ENCODE measurements at regions not wholly inside any gene's neighbourhood (a gene's known extent, or its start where the extent isn't known, plus 50 kb on each side); places are given as distances from the start of the nearest gene placed in this dataset.
A peak's percentile ranks its signal among the peaks of the same experiment; 100 is the strongest.

DNA sequence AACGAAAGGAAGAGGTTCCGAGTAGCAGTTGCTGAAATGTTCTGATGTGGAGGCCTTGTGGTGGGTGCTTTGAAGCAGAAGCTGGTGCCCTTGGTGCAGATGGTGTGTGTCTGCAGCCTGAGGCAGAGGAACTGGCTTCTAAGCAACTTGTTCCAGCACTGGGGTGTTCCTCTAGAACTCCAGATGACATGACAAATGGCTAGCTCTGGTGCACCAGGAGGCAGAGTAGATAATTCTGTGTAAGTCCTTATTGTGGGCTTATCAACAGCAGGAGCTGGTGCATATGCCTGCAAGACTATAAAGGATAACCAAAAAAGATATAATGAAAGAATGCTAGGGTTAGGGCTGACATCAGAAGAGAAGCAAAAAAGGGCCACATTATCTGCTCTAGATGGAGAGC, 76.5 kb downstream of the ARL5B start:
- intact Hi-C loops (cut with DNase I) = no loop called here
- Histone ChIP-seq H3K27me3 (ENCODE audit: control insufficient read depth in 1 of 2, insufficient read depth in 2 of 2, low read length in 1 of 2) (no peaks in the 10 kb centered on the region), H3K9me3 (ENCODE audit: control insufficient read depth, low read length) (no peaks in the 10 kb centered on the region), H3K4me1 (ENCODE audit: control insufficient read depth in 1 of 2, insufficient read depth in 2 of 2, low read length in 2 of 2) (no peaks in the 10 kb centered on the region), H3K4me3 (ENCODE audit: low read length in 2 of 2) (no peak overlapping the region), H3K27ac (ENCODE audit: low read depth in 1 of 2, low read length in 2 of 2) (no peak overlapping the region), H3K36me3 (ENCODE audit: control insufficient read depth in 1 of 2, insufficient read depth in 2 of 2, low read length in 1 of 2) (no peaks in the 10 kb centered on the region)
- 88 to 96% methylated on average over 2 of the region's 2 CpGs for WGBS, 2 donors
- DNase-seq (no peak), ATAC-seq (ENCODE audit: low FRiP score) (no peak)

DNA sequence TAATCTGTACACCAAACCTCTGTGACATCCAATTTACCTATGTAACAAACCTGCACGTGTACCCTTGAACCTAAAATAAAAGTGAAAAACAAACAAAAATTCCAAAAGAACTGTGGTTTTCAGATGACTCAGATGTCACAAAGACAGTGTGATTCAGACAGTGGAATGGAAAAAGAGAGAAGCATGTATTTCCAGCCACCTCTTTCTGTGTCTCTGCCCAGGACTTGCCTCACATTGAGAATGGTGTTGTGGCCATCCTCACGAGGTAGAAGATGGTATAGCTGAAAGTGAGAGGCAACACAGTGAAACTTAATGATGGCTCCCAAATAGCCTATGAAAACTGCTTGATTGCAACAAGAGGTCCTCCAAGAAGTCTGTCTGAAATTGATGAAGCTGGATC, 78.0 kb downstream of the ARL5B start:
- H3K27me3 ChIP-seq (ENCODE audit: control insufficient read depth in 1 of 2, insufficient read depth in 2 of 2, low read length in 1 of 2) = no peaks in the 10 kb centered on the region
- intact Hi-C loops (cut with DNase I) = no loop called here
- DNase-seq = no peak
- 77 to 81% methylated on average over 2 of the region's 2 CpGs for WGBS, 2 donors
- H3K27ac ChIP-seq (ENCODE audit: low read depth in 1 of 2, low read length in 2 of 2) = no peak overlapping the region
- no peaks in the 10 kb centered on the region for H3K36me3 ChIP-seq (ENCODE audit: control insufficient read depth in 1 of 2, insufficient read depth in 2 of 2, low read length in 1 of 2)
- H3K4me1 ChIP-seq (ENCODE audit: control insufficient read depth in 1 of 2, insufficient read depth in 2 of 2, low read length in 2 of 2) = no peaks in the 10 kb centered on the region
- ATAC-seq (ENCODE audit: low FRiP score) = no peak
- H3K9me3 ChIP-seq (ENCODE audit: control insufficient read depth, low read length) = peaks cover 2% of the 10 kb centered on the region
- no peak overlapping the region for H3K4me3 ChIP-seq (ENCODE audit: low read length in 2 of 2)

DNA sequence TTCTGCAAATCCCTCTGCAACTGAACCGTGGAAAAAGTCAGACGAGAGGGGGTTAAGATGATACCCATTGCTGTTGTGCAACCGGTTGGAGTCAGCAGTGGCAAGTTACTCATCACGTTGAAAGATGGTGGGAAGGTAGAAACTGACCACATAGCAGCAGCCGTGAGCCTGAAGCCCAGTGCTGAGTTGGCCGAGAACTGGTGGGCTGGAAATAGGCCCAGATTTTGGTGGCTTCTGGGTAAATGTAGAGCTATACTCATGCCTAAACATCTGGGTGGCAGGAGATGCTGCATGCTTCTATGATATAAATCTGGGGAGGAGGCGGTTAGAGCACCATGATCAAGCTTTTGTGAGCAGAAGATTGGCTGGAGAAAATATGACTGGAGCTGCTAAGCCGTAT, 78.6 kb downstream of the ARL5B start:
- intact Hi-C loops (cut with DNase I) = no loop called here
- Histone ChIP-seq H3K27me3 (ENCODE audit: control insufficient read depth in 1 of 2, insufficient read depth in 2 of 2, low read length in 1 of 2) (no peaks in the 10 kb centered on the region), H3K4me3 (ENCODE audit: low read length in 2 of 2) (no peak overlapping the region), H3K27ac (ENCODE audit: low read depth in 1 of 2, low read length in 2 of 2) (no peak overlapping the region), H3K36me3 (ENCODE audit: control insufficient read depth in 1 of 2, insufficient read depth in 2 of 2, low read length in 1 of 2) (no peaks in the 10 kb centered on the region), H3K4me1 (ENCODE audit: control insufficient read depth in 1 of 2, insufficient read depth in 2 of 2, low read length in 2 of 2) (no peaks in the 10 kb centered on the region), H3K9me3 (ENCODE audit: control insufficient read depth, low read length) (peaks cover 2% of the 10 kb centered on the region)
- WGBS, 2 donors = 66 to 73% methylated on average over 8 of the region's 8 CpGs
- peak; percentile 46 for ATAC-seq (ENCODE audit: low FRiP score)
- peak in 1 of 2 donors; percentile 48 for DNase-seq

DNA sequence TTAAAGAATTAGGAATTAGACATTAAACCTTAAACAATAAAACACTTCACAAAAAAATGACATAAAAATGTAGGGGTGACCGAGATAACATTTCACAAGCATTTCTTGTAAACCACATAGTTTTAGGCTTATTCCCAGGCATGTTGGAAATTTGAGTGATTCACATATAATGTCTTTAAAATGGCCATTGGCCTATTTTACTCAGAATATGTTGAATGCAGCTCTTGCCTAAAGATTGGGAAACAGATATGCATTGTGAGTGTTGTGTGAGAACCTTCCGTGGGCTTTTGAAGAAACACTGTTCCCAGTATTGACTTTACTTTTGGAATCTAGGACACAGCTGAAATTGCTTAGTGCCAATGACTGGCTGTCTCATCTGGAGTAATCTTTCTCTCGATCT, 79.6 kb downstream of the ARL5B start:
- 38 to 40% methylated on average over 3 of the region's 3 CpGs for WGBS, 2 donors
- intact Hi-C loops (cut with DNase I) = no loop called here
- H3K9me3 ChIP-seq (ENCODE audit: control insufficient read depth, low read length) = peaks cover 2% of the 10 kb centered on the region

DNA sequence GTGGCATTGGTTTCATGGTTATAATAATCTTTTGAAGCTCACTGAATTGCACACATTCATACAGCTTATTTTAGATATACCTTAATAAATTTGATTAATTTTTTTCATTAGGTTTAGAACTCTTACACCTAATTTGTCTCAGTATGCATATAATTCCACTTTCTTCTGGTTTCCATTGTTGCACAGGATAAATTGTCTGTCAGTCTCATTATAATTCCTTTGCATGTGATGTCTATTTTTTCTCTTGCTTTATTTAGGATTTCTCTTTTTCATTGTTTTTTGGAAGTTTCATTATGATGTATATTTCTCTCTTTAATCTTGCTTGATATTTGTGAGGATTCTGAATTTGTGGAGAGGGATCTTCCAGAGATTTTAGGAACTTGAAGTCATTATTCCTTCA, 84.7 kb downstream of the ARL5B start:
- Histone ChIP-seq H3K9me3 (ENCODE audit: control insufficient read depth, low read length) (peaks cover 2% of the 10 kb centered on the region), H3K27ac (ENCODE audit: low read depth in 1 of 2, low read length in 2 of 2) (no peak overlapping the region)
- intact Hi-C loops (cut with DNase I) = no loop called here

More for the DNA sequence above, 79.6 kb downstream of the ARL5B start:
- ATAC-seq (ENCODE audit: low FRiP score) (no peak), DNase-seq (no peak)
- Histone ChIP-seq H3K36me3 (ENCODE audit: control insufficient read depth in 1 of 2, insufficient read depth in 2 of 2, low read length in 1 of 2) (no peaks in the 10 kb centered on the region), H3K27ac (ENCODE audit: low read depth in 1 of 2, low read length in 2 of 2) (no peak overlapping the region), H3K4me1 (ENCODE audit: control insufficient read depth in 1 of 2, insufficient read depth in 2 of 2, low read length in 2 of 2) (no peaks in the 10 kb centered on the region), H3K4me3 (ENCODE audit: low read length in 2 of 2) (no peak overlapping the region), H3K27me3 (ENCODE audit: control insufficient read depth in 1 of 2, insufficient read depth in 2 of 2, low read length in 1 of 2) (no peaks in the 10 kb centered on the region)

DNA sequence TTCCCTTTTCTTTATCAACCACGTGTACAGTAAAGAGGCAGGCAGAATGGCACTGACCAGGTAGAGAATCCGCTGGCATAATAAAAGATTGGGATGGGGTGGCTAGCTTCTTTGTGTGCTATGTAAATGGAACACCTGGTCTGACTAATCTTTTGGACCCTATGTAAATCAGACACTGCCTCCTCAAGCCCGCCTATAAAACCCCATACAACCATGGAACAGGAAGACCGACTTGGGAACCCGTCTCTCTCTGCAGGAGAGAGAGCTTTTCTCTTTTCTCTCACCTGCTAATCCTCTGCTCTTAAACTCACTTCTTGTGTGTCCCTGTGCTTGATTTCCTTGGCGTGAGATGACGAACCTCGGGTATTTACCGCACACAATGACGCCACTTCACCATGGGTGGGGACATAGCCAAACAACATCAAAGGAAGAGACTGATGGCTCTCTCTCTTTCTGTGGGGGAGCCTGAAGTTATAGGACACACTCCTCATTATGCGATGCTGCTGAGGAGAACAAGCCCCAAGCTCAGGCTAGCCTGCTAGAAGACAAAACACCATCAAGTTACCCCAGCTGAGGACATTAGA, 94.2 kb downstream of the ARL5B start:
- DNase-seq (no peak), ATAC-seq (ENCODE audit: low FRiP score) (no peak)
- Histone ChIP-seq H3K9me3 (ENCODE audit: control insufficient read depth, low read length) (no peaks in the 10 kb centered on the region), H3K36me3 (ENCODE audit: control insufficient read depth in 1 of 2, insufficient read depth in 2 of 2, low read length in 1 of 2) (no peaks in the 10 kb centered on the region), H3K27ac (ENCODE audit: low read depth in 1 of 2, low read length in 2 of 2) (no peak overlapping the region), H3K27me3 (ENCODE audit: control insufficient read depth in 1 of 2, insufficient read depth in 2 of 2, low read length in 1 of 2) (no peaks in the 10 kb centered on the region), H3K4me1 (ENCODE audit: control insufficient read depth in 1 of 2, insufficient read depth in 2 of 2, low read length in 2 of 2) (no peaks in the 10 kb centered on the region), H3K4me3 (ENCODE audit: low read length in 2 of 2) (no peak overlapping the region)
- 66 to 70% methylated on average over 11 of the region's 11 CpGs for WGBS, 2 donors
- intact Hi-C loops (cut with DNase I) = no loop called here

More for the DNA sequence above, 84.7 kb downstream of the ARL5B start:
- Histone ChIP-seq H3K36me3 (ENCODE audit: control insufficient read depth in 1 of 2, insufficient read depth in 2 of 2, low read length in 1 of 2) (no peaks in the 10 kb centered on the region), H3K4me3 (ENCODE audit: low read length in 2 of 2) (no peak overlapping the region), H3K27me3 (ENCODE audit: control insufficient read depth in 1 of 2, insufficient read depth in 2 of 2, low read length in 1 of 2) (no peaks in the 10 kb centered on the region), H3K4me1 (ENCODE audit: control insufficient read depth in 1 of 2, insufficient read depth in 2 of 2, low read length in 2 of 2) (no peaks in the 10 kb centered on the region)
- DNase-seq (no peak), ATAC-seq (ENCODE audit: low FRiP score) (no peak)

DNA sequence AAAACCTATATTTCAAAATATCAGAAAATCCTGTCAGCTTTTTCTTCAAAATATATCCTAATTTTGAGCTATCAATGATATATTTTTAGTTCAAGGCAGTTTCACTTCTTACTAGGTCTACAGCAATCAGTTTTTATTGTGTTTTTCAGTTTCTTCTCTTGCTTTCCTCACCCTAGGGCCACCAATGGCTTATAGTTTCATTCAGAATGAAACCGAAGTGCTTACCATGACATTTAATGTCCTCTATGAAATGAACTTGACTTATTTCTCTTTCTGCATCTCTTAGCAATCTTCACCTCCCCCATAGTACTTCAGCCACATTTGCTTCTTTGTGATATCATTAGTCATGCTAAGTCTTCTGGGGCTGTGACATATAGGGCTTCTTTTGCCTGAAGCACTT, 100.3 kb downstream of the ARL5B start:
- Histone ChIP-seq H3K4me1 (ENCODE audit: control insufficient read depth in 1 of 2, insufficient read depth in 2 of 2, low read length in 2 of 2) (no peaks in the 10 kb centered on the region), H3K36me3 (ENCODE audit: control insufficient read depth in 1 of 2, insufficient read depth in 2 of 2, low read length in 1 of 2) (no peaks in the 10 kb centered on the region), H3K27me3 (ENCODE audit: control insufficient read depth in 1 of 2, insufficient read depth in 2 of 2, low read length in 1 of 2) (no peaks in the 10 kb centered on the region), H3K9me3 (ENCODE audit: control insufficient read depth, low read length) (no peaks in the 10 kb centered on the region), H3K27ac (ENCODE audit: low read depth in 1 of 2, low read length in 2 of 2) (no peak overlapping the region), H3K4me3 (ENCODE audit: low read length in 2 of 2) (no peak overlapping the region)
- ATAC-seq (ENCODE audit: low FRiP score) (no peak), DNase-seq (no peak)
- intact Hi-C loops (cut with DNase I) = no loop called here
- 80 to 88% methylated on average over 1 of the region's 1 CpG for WGBS, 2 donors

DNA sequence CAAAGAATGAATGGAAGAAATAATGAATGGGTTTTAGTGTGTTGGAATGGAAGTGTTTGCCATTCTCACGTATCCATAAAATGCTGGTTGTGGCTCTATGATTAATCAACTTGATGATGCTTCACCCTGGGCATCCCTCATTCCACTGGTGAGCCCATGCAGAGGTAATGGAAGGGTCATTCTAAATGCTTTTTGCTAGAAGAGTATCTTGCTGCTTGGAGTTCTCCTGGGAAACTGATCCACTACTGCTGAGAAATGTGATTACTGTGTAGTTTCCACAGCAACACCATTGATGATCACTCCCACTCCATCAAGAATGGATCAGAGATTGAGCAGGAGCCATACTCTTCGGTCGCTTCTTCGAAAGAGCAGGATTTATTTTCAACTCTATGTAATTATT, 101.6 kb downstream of the ARL5B start:
- Histone ChIP-seq H3K4me1 (ENCODE audit: control insufficient read depth in 1 of 2, insufficient read depth in 2 of 2, low read length in 2 of 2) (no peaks in the 10 kb centered on the region), H3K27me3 (ENCODE audit: control insufficient read depth in 1 of 2, insufficient read depth in 2 of 2, low read length in 1 of 2) (no peaks in the 10 kb centered on the region), H3K9me3 (ENCODE audit: control insufficient read depth, low read length) (no peaks in the 10 kb centered on the region), H3K36me3 (ENCODE audit: control insufficient read depth in 1 of 2, insufficient read depth in 2 of 2, low read length in 1 of 2) (no peaks in the 10 kb centered on the region), H3K4me3 (ENCODE audit: low read length in 2 of 2) (no peak overlapping the region), H3K27ac (ENCODE audit: low read depth in 1 of 2, low read length in 2 of 2) (no peak overlapping the region)
- ATAC-seq (ENCODE audit: low FRiP score) (no peak), DNase-seq (no peak)
- whole genome bisulfite sequencing, 2 donors = 33 to 44% methylated on average over 4 of the region's 4 CpGs
- intact Hi-C loops (cut with DNase I) = no loop called here

DNA sequence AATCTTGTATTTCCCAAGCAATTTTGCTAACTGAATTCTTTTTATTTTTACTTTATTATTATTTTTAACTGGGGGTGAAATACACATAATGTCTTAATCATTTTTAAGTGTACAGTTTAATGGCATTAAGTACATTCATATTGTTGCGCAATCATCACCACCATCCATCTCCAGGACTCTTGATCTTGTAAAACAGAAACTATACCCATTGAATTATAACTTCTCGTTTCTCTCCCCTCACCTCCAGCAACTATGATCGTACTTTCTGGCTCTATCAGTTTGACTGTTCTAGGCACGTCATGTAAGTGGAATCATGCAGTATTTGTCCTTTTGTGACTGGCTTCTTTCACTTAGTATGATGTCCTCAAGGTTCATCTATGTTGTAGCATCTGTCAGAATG, 108.8 kb downstream of the ARL5B start:
- Histone ChIP-seq H3K36me3 (ENCODE audit: control insufficient read depth in 1 of 2, insufficient read depth in 2 of 2, low read length in 1 of 2) (no peaks in the 10 kb centered on the region), H3K9me3 (ENCODE audit: control insufficient read depth, low read length) (no peaks in the 10 kb centered on the region), H3K4me3 (ENCODE audit: low read length in 2 of 2) (no peak overlapping the region), H3K27me3 (ENCODE audit: control insufficient read depth in 1 of 2, insufficient read depth in 2 of 2, low read length in 1 of 2) (no peaks in the 10 kb centered on the region), H3K4me1 (ENCODE audit: control insufficient read depth in 1 of 2, insufficient read depth in 2 of 2, low read length in 2 of 2) (no peaks in the 10 kb centered on the region), H3K27ac (ENCODE audit: low read depth in 1 of 2, low read length in 2 of 2) (no peak overlapping the region)
- DNase-seq (no peak), ATAC-seq (ENCODE audit: low FRiP score) (no peak)
- 82 to 88% methylated on average over 4 of the region's 4 CpGs for WGBS, 2 donors
- intact Hi-C loops (cut with DNase I) = no loop called here

Measured in aorta (tissue), 5 donors.